Stimulated activated CD8-positive, alpha-beta memory T cell treated with anti-CD3 and anti-CD28 coated beads, Interleukin-4, amount 100 ng/mL, for 24 hours (primary cell): ENCODE measurements at regions not wholly inside any gene's neighbourhood (a gene's known extent, or its start where the extent isn't known, plus 50 kb on each side); places are given as distances from the start of the nearest gene placed in this dataset.

Experiments used
- DNase-seq: peaks from one replicate; pipeline ENCODE4 v3.0.0-alpha.2; 2020; ENCODE audit warnings: low read depth

GRCh38 chr16:72508191-72508590 is 336.2 kb upstream of the PMFBP1 start:
- no peak for DNase-seq

- no peak for DNase-seq
These were observed 330.6 kb upstream of the PMFBP1 start for GRCh38 chr16:72502594-72503005.

GRCh38 chr16:72501739-72502593 is 330.0 kb upstream of the PMFBP1 start:
- DNase-seq: peak; percentile 22

- DNase-seq: no peak
These were observed 328.6 kb upstream of the PMFBP1 start for GRCh38 chr16:72500545-72500944.

- no peak for DNase-seq
These were observed 321.9 kb upstream of the PMFBP1 start for GRCh38 chr16:72493716-72494415.

- DNase-seq: no peak
These were observed 315.3 kb upstream of the PMFBP1 start for GRCh38 chr16:72487283-72487682.

- DNase-seq: no peak
These were observed 310.7 kb upstream of the PMFBP1 start for GRCh38 chr16:72482695-72483094.

GRCh38 chr16:72481419-72481818 is 309.5 kb upstream of the PMFBP1 start:
- DNase-seq: no peak

GRCh38 chr16:72480911-72481310 is 309.0 kb upstream of the PMFBP1 start:
- DNase-seq: no peak

GRCh38 chr16:72475688-72476087 is 303.7 kb upstream of the PMFBP1 start:
- DNase-seq: no peak

- DNase-seq: no peak
These were observed 302.7 kb upstream of the PMFBP1 start for GRCh38 chr16:72474501-72475123.

GRCh38 chr16:72473631-72474030 is 301.7 kb upstream of the PMFBP1 start:
- no peak for DNase-seq

- DNase-seq: no peak
These were observed 299.5 kb upstream of the PMFBP1 start for GRCh38 chr16:72471317-72471924.

- no peak for DNase-seq
These were observed 298.6 kb upstream of the PMFBP1 start for GRCh38 chr16:72470541-72470940.

GRCh38 chr16:72469932-72470331 is 298.0 kb upstream of the PMFBP1 start:
- no peak for DNase-seq

GRCh38 chr16:72468582-72468981 is 296.6 kb upstream of the PMFBP1 start:
- no peak for DNase-seq

- no peak for DNase-seq
These were observed 295.3 kb upstream of the PMFBP1 start for GRCh38 chr16:72467157-72467759.

GRCh38 chr16:72464597-72465368 is 292.8 kb upstream of the PMFBP1 start:
- no peak for DNase-seq

GRCh38 chr16:72464052-72464451 is 292.1 kb upstream of the PMFBP1 start:
- DNase-seq: no peak

GRCh38 chr16:72458035-72458434 is 286.1 kb upstream of the PMFBP1 start:
- DNase-seq: no peak

GRCh38 chr16:72457243-72457940 is 285.4 kb upstream of the PMFBP1 start:
- DNase-seq: no peak
